Panc1 (cell line): ENCODE measurements at regions not wholly inside any gene's neighbourhood (a gene's known extent, or its start where the extent isn't known, plus 50 kb on each side); places are given as distances from the start of the nearest gene placed in this dataset.

Experiments used
- ATAC-seq: fragments of 200-7000 bp; cut with Tn5 transposase; 2 replicates; pipeline ENCODE4 v1.9.1; 2020; ENCODE audit warnings: mild to moderate bottlenecking, moderate library complexity
- BruUV-seq: library from RNA; stranded (reverse); fragments of 400-500 nt; replicated peaks from 2 replicates; lab custom pipeline; 2021; lab: Mats Ljungman, UMichigan
- CTCF ChIA-PET: fragments of 300-600 bp; sonication (Branson Sonifier 250); formaldehyde crosslinking; loops from one replicate; lab custom pipeline; 2022; ENCODE audit warnings: antibody characterized with exemption; lab: Charles Lee
- POLR2A ChIA-PET: fragments of 300-600 bp; sonication (Branson Sonifier 250); formaldehyde crosslinking; loops from one replicate; lab custom pipeline; 2022; ENCODE audit warnings: antibody characterized with exemption; lab: Charles Lee
- DNase-seq: peaks from one replicate; pipeline ENCODE4 v3.0.0-alpha.2; 2010; ENCODE audit warnings: low read depth, low spot score
- H3K27ac ChIP-seq: 2 replicates; pipeline ENCODE4 v1.5.1; 2011; ENCODE audit warnings: mild to moderate bottlenecking, low read length, inconsistent platforms
- H3K27me3 ChIP-seq: fragments of 200-500 bp; sonication (Bioruptor generic); 2 replicates; pipeline ENCODE4 v1.6.0; 2014; ENCODE audit warnings: low read length, inconsistent platforms; ENCODE audit not compliant: control insufficient read depth, insufficient read depth
- H3K36me3 ChIP-seq: fragments of 200-500 bp; sonication (Bioruptor generic); 2 replicates; pipeline ENCODE4 v1.5.1; 2014; ENCODE audit warnings: inconsistent platforms, mild to moderate bottlenecking, low read length, moderate library complexity; ENCODE audit not compliant: control insufficient read depth, insufficient read depth
- H3K4me1 ChIP-seq: 2 replicates; pipeline ENCODE4 v1.5.1; 2011; ENCODE audit warnings: inconsistent platforms, mild to moderate bottlenecking, low read length, moderate library complexity; ENCODE audit not compliant: control insufficient read depth, insufficient read depth
- H3K4me3 ChIP-seq, 2 experiments: 2 replicates each; pipeline ENCODE4 v1.5.1; 2011 to 2012; ENCODE audit warnings: low read depth in 2 of 2, low read length in 2 of 2, mild to moderate bottlenecking in 2 of 2, inconsistent platforms in 1 of 2, moderate library complexity in 1 of 2
- H3K9me3 ChIP-seq: fragments of 200-500 bp; sonication (Bioruptor generic); 2 replicates; pipeline ENCODE4 v1.5.1; 2014; ENCODE audit warnings: low read depth, mild to moderate bottlenecking, inconsistent platforms, low read length, moderate library complexity; ENCODE audit not compliant: control insufficient read depth, insufficient read depth
- CTCF ChIP-seq: fragments of 450-650 bp; IDR thresholded peaks from 2 replicates; pipeline ENCODE4 v1.5.1; 2017; ENCODE audit warnings: mild to moderate bottlenecking
- POLR2AphosphoS5 ChIP-seq: IDR thresholded peaks from 2 replicates; pipeline ENCODE4 v1.6.1; 2012; ENCODE audit warnings: mild to moderate bottlenecking, low read depth, low read length, moderate library complexity
- SIN3A ChIP-seq: IDR thresholded peaks from 2 replicates; pipeline ENCODE4 v1.6.1; 2012; ENCODE audit warnings: low read depth, mild to moderate bottlenecking, low read length, moderate library complexity, borderline replicate concordance; ENCODE audit not compliant: insufficient read depth
- TCF7L2 ChIP-seq: IDR thresholded peaks from 2 replicates; pipeline ENCODE4 v1.6.1; 2011; ENCODE audit warnings: mild to moderate bottlenecking, low read depth, low read length, inconsistent platforms
- in situ Hi-C: cut with HindIII; loops from 2 replicates; pipeline ENCODE4 v1.10.0; 2016; ENCODE audit warnings: low sequenced_read_pairs, low pct_unique_long_range_greater_than_20kb
- intact Hi-C: fragments of 100-400 bp; cut with micrococcal nuclease; formaldehyde crosslinking; loops from one replicate; pipeline ENCODE4 v1.10.0; 2022; ENCODE audit not compliant: unreplicated experiment
- TF ChIP-seq, protein P1 (sequence below), 2 experiments: IDR thresholded peaks; 2 replicates each; pipeline ENCODE4 v1.6.1; 2011 to 2012; ENCODE audit warnings: low read depth in 2 of 2, control low read depth in 1 of 2, low read length in 1 of 2, mild to moderate bottlenecking in 1 of 2, moderate library complexity in 1 of 2; ENCODE audit not compliant: insufficient read depth in 1 of 2

GRCh38 chr21:14744368-14744767 lies 198.3 kb upstream of the SAMSN1 start:
- intact Hi-C loops (no loop called here), in situ Hi-C loops (no loop called here)
- no peak for DNase-seq
- Histone ChIP-seq H3K9me3 (no peaks in the 10 kb centered on the region), H3K27ac (no peak overlapping the region), H3K36me3 (no peaks in the 10 kb centered on the region), H3K4me3 (no peak overlapping the region), H3K27me3 (no peaks in the 10 kb centered on the region), H3K4me1 (no peaks in the 10 kb centered on the region)
- ATAC-seq, result no peak
- no peak for TF ChIP-seq SIN3A
- no TSS peak for BruUV-seq
- ChIA-PET CTCF (no interaction called here), POLR2A (no interaction called here)

DNA sequence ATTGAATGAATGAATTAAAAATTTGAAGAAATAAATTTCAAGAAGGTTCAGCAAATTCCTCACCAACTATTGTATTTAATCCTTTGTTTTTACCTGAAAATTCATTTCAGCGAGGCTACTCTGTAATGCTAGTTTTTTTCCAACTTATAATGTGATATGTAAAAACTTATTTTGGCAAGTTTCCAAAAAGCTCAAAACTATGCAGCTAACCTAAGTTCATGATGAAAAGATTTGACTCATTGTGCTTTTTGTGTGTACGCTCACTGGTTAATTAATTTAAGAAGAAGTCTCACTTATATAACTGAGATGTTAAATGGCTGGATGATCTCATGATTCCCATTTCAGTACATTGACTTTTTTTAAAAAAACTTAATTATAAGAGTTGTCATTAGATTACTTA lies 196.0 kb upstream of the SAMSN1 start:
- no TSS peak for BruUV-seq
- intact Hi-C loops, result no loop called here

DNA sequence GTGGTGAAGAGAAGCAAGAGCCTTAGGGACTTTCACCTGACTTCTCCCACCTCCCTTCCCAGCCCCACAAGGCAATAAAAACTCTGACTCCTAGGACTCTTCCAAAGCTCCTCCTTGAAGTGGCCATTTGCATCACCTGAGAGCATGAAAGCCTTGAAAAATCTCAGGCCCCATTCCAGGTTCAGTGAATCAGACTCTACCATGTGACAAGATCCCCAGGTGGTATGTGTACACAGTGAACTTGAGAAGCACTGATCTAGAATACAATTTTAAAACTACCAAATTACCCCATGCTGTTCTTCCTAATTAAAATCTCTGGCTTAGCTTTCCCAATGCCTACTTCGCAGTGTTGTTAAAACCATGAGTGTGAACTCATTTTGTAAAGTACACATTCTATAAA lies 195.1 kb upstream of the SAMSN1 start:
- no TSS peak for BruUV-seq
- Histone ChIP-seq H3K4me1 (no peaks in the 10 kb centered on the region), H3K4me3 (no peak overlapping the region), H3K27ac (no peak overlapping the region), H3K9me3 (no peaks in the 10 kb centered on the region), H3K36me3 (no peaks in the 10 kb centered on the region), H3K27me3 (no peaks in the 10 kb centered on the region)
- in situ Hi-C loops, result no loop called here
- ChIA-PET CTCF (no interaction called here), POLR2A (no interaction called here)
- no peak for ATAC-seq
- intact Hi-C loops, result no loop called here
- TF ChIP-seq CTCF, result no peak
- no peak for TF ChIP-seq TCF7L2
- TF ChIP-seq SIN3A, result no peak
- TF ChIP-seq POLR2AphosphoS5, result no peak
- TF ChIP-seq, protein P1, sequence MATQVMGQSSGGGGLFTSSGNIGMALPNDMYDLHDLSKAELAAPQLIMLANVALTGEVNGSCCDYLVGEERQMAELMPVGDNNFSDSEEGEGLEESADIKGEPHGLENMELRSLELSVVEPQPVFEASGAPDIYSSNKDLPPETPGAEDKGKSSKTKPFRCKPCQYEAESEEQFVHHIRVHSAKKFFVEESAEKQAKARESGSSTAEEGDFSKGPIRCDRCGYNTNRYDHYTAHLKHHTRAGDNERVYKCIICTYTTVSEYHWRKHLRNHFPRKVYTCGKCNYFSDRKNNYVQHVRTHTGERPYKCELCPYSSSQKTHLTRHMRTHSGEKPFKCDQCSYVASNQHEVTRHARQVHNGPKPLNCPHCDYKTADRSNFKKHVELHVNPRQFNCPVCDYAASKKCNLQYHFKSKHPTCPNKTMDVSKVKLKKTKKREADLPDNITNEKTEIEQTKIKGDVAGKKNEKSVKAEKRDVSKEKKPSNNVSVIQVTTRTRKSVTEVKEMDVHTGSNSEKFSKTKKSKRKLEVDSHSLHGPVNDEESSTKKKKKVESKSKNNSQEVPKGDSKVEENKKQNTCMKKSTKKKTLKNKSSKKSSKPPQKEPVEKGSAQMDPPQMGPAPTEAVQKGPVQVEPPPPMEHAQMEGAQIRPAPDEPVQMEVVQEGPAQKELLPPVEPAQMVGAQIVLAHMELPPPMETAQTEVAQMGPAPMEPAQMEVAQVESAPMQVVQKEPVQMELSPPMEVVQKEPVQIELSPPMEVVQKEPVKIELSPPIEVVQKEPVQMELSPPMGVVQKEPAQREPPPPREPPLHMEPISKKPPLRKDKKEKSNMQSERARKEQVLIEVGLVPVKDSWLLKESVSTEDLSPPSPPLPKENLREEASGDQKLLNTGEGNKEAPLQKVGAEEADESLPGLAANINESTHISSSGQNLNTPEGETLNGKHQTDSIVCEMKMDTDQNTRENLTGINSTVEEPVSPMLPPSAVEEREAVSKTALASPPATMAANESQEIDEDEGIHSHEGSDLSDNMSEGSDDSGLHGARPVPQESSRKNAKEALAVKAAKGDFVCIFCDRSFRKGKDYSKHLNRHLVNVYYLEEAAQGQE (IDR thresholded peaks at IDR 0.05; ENCODE audit: insufficient read depth in 1 of 2, low read depth in 2 of 2, low read length in 1 of 2), result no peak
- DNase-seq, result no peak

More for the DNA sequence above, 196.0 kb upstream of the SAMSN1 start:
- in situ Hi-C loops, result no loop called here
- no peak for TF ChIP-seq TCF7L2
- no peak for TF ChIP-seq POLR2AphosphoS5
- TF ChIP-seq CTCF, result no peak
- Histone ChIP-seq H3K36me3 (no peaks in the 10 kb centered on the region), H3K27me3 (no peaks in the 10 kb centered on the region), H3K9me3 (no peaks in the 10 kb centered on the region), H3K27ac (no peak overlapping the region), H3K4me1 (no peaks in the 10 kb centered on the region), H3K4me3 (no peak overlapping the region)
- DNase-seq (no peak), ATAC-seq (no peak)
- ChIA-PET POLR2A (no interaction called here), CTCF (no interaction called here)
